ENCODE measurements at regions not wholly inside any gene's neighbourhood (a gene's known extent, or its start where the extent isn't known, plus 50 kb on each side); places are given as distances from the start of the nearest gene placed in this dataset.
"Not testable (repeated sequence)": the region's sequence is repeated elsewhere in the genome, so short reads cannot be mapped to it uniquely, and the experiment has no call there.

GRCh38 chr14:30058401-30058800, 130.8 kb upstream of the PRKD1 start:
- no peaks in the 10 kb centered on the region for H3K9me3 ChIP-seq
- 76 to 97% methylated on average over 1 of the region's 1 CpG for WGBS, 2 donors
- no peaks in the 10 kb centered on the region for H3K4me1 ChIP-seq
- no peak for ATAC-seq (ENCODE audit: low FRiP score in 2 of 2)
- no peaks in the 10 kb centered on the region for H3K36me3 ChIP-seq
- H3K4me3 ChIP-seq = no peak overlapping the region
- no peak for DNase-seq
- TF ChIP-seq POLR2A (IDR thresholded peaks at IDR 0.05) (no peak), POLR2AphosphoS5 (IDR thresholded peaks at IDR 0.05) (no peak), CTCF (IDR thresholded peaks at IDR 0.05) (no peak), EP300 (IDR thresholded peaks at IDR 0.05) (no peak)
- no peaks in the 10 kb centered on the region for H3K27me3 ChIP-seq
- H3K27ac ChIP-seq = no peak overlapping the region

GRCh38 chr14:30063746-30064145, 136.1 kb upstream of the PRKD1 start:
- H3K4me1 ChIP-seq = no peaks in the 10 kb centered on the region
- WGBS, 2 donors = 43 to 63% methylated on average over 2 of the region's 2 CpGs
- TF ChIP-seq POLR2A (IDR thresholded peaks at IDR 0.05) (no peak), POLR2AphosphoS5 (IDR thresholded peaks at IDR 0.05) (no peak), EP300 (IDR thresholded peaks at IDR 0.05) (no peak), CTCF (IDR thresholded peaks at IDR 0.05) (no peak)
- no peak for DNase-seq
- no peak overlapping the region for H3K27ac ChIP-seq
- no peaks in the 10 kb centered on the region for H3K27me3 ChIP-seq
- no peak for ATAC-seq (ENCODE audit: low FRiP score in 2 of 2)
- no peak overlapping the region for H3K4me3 ChIP-seq
- no peaks in the 10 kb centered on the region for H3K9me3 ChIP-seq
- H3K36me3 ChIP-seq = no peaks in the 10 kb centered on the region

GRCh38 chr14:30064454-30064853, 136.8 kb upstream of the PRKD1 start:
- no peak for TF ChIP-seq POLR2A (IDR thresholded peaks at IDR 0.05)
- no peak for TF ChIP-seq POLR2AphosphoS5 (IDR thresholded peaks at IDR 0.05)
- no peak for TF ChIP-seq CTCF (IDR thresholded peaks at IDR 0.05)
- TF ChIP-seq EP300 (IDR thresholded peaks at IDR 0.05) = no peak
- no peak overlapping the region for H3K4me3 ChIP-seq

GRCh38 chr14:30069536-30069935, 141.9 kb upstream of the PRKD1 start:
- Histone ChIP-seq H3K27ac (no peak overlapping the region), H3K4me1 (no peaks in the 10 kb centered on the region), H3K36me3 (no peaks in the 10 kb centered on the region), H3K4me3 (no peak overlapping the region), H3K9me3 (peaks cover 0 to 11% (median 2%) of the 10 kb centered on the region in 4 donors), H3K27me3 (no peaks in the 10 kb centered on the region)
- DNase-seq = no peak
- WGBS, 2 donors = 39 to 59% methylated on average over 1 of the region's 1 CpG
- TF ChIP-seq POLR2A (IDR thresholded peaks at IDR 0.05) (no peak), POLR2AphosphoS5 (IDR thresholded peaks at IDR 0.05) (no peak), CTCF (IDR thresholded peaks at IDR 0.05) (no peak), EP300 (IDR thresholded peaks at IDR 0.05) (no peak)
- no peak for ATAC-seq (ENCODE audit: low FRiP score in 2 of 2)

More at GRCh38 chr14:30064454-30064853, 136.8 kb upstream of the PRKD1 start:
- Histone ChIP-seq H3K27ac (no peak overlapping the region), H3K4me1 (no peaks in the 10 kb centered on the region), H3K36me3 (no peaks in the 10 kb centered on the region), H3K9me3 (no peaks in the 10 kb centered on the region), H3K27me3 (no peaks in the 10 kb centered on the region)
- no peak for DNase-seq
- ATAC-seq (ENCODE audit: low FRiP score in 2 of 2) = no peak

- WGBS, 2 donors = 27 to 28% methylated on average over 2 of the region's 2 CpGs
- H3K4me3 ChIP-seq; H3K36me3 ChIP-seq; H3K27me3 ChIP-seq; ATAC-seq (ENCODE audit: low FRiP score in 2 of 2); DNase-seq; H3K27ac ChIP-seq; H3K4me1 ChIP-seq: not testable (repeated sequence)
- peaks cover 0 to 11% (median 2%) of the 10 kb centered on the region in 4 donors for H3K9me3 ChIP-seq
These were observed 144.8 kb upstream of the PRKD1 start for GRCh38 chr14:30072454-30072853.

Measured in upper lobe of left lung (tissue), 6 donors.